GM04504 (cell line): ENCODE measurements at regions not wholly inside any gene's neighbourhood (a gene's known extent, or its start where the extent isn't known, plus 50 kb on each side); places are given as distances from the start of the nearest gene placed in this dataset.

Experiments used
- DNase-seq: peaks from one replicate; pipeline ENCODE4 v3.0.0-alpha.2; 2012; ENCODE audit warnings: low read depth

GRCh38 chr9:79796411-79796810 lies 224.6 kb downstream of the TLE4 start:
- no peak for DNase-seq

- no peak for DNase-seq
Observed at GRCh38 chr9:79788662-79789061, 216.9 kb downstream of the TLE4 start.

- DNase-seq: no peak
Observed at GRCh38 chr9:79781263-79781662, 209.5 kb downstream of the TLE4 start.

GRCh38 chr9:79780559-79780958 lies 208.8 kb downstream of the TLE4 start:
- DNase-seq: no peak

GRCh38 chr9:79779901-79780300 lies 208.1 kb downstream of the TLE4 start:
- no peak for DNase-seq

GRCh38 chr9:79778581-79778980 lies 206.8 kb downstream of the TLE4 start:
- DNase-seq: no peak

GRCh38 chr9:79776581-79776980 lies 204.8 kb downstream of the TLE4 start:
- DNase-seq: no peak
